ENCODE measurements at regions not wholly inside any gene's neighbourhood (a gene's known extent, or its start where the extent isn't known, plus 50 kb on each side); places are given as distances from the start of the nearest gene placed in this dataset.

DNA sequence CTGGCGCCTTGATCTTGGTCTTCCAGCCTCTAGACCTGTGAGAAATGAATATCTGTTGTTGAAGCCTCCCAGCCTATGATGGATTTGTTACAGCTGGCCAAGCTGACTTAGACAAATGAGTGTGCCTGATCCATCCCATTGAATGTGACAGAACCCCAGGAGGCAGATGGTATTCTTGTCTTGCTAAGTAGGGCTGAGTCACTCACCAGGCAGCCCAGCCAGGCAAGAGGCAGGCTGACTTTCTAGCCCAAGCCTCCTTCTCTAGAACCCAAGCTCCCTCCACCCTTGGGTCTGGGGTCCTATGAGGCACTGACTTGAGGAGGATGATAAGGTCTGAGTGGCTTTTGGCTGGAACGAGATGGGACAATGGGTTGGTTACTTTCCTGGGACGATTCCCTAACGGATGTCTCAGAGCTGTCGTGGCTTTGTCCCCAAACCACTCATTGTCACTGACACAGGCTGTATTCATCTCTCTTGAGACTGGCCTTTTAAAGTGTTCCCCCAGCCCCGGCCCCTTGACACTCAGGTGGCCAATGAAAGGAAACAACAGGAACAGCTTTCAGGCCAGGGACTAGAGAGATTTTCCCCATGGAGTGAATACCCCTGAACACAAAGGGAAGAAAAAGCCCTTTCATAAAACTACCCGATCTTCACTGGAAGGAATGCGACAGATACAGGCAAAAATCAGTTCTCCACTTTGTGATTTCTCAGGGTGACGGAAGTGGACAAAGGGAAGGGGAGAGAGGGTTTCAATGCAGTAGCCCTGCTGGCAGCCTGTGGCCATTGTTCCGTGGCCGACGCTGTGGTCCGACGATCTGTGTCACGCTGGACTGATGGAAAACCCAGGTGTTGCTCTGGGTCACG is 264.2 kb downstream of the AACS start:
- TF ChIP-seq, protein P1, sequence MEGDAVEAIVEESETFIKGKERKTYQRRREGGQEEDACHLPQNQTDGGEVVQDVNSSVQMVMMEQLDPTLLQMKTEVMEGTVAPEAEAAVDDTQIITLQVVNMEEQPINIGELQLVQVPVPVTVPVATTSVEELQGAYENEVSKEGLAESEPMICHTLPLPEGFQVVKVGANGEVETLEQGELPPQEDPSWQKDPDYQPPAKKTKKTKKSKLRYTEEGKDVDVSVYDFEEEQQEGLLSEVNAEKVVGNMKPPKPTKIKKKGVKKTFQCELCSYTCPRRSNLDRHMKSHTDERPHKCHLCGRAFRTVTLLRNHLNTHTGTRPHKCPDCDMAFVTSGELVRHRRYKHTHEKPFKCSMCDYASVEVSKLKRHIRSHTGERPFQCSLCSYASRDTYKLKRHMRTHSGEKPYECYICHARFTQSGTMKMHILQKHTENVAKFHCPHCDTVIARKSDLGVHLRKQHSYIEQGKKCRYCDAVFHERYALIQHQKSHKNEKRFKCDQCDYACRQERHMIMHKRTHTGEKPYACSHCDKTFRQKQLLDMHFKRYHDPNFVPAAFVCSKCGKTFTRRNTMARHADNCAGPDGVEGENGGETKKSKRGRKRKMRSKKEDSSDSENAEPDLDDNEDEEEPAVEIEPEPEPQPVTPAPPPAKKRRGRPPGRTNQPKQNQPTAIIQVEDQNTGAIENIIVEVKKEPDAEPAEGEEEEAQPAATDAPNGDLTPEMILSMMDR (IDR thresholded peaks at IDR 0.05; ENCODE audit: insufficient read depth, low read length, poor library complexity, severe bottlenecking) = no peak
- TF ChIP-seq EZH2phosphoT487 (conservative IDR thresholded peaks at IDR 0.05; ENCODE audit: low read length) = no peak
